ENCODE measurements at regions not wholly inside any gene's neighbourhood (a gene's known extent, or its start where the extent isn't known, plus 50 kb on each side); places are given as distances from the start of the nearest gene placed in this dataset.

DNA sequence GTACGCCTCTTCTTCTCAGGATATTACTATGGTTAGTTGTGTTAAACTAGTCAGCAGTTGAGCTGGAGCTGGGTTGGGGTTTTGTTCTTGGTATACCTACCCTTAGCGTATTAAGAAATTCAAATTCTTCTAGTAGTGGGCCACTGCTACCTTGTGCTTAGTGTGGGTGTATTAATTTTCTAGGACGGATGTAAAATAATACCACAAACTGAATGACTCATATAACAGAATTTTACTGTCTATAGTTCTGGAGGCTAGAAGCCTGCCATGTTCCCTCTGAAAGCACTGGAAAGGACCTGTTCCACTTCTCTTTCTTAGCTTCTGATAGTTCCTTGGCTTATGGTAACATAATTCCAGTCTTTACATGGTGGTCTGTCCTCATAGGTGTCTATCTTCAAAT is 1274.7 kb downstream of the ADGRL3 start:
- no peak overlapping the region for H2AFZ ChIP-seq (ENCODE audit: low read length)
- no peak overlapping the region for H4K8ac ChIP-seq (replicated peaks; ENCODE audit: insufficient read length, low read depth, low read length)
- H4K91ac ChIP-seq (ENCODE audit: insufficient read length, low read depth, low read length) = no peak overlapping the region
- Mint-ChIP-seq H3K4me3 (no peak overlapping the region), H3K9me3 (no peaks in the 10 kb centered on the region), H3K27me3 (ENCODE audit: low read depth) (no peaks in the 10 kb centered on the region), H3K27ac (no peak overlapping the region; a peak in 1 of 7 replicates), H3K36me3 (ENCODE audit: insufficient read depth in 1 of 3, low read depth in 3 of 3) (no peaks in the 10 kb centered on the region), H3K4me1 (no peaks in the 10 kb centered on the region)
- no peak for DNase-seq
- H3K27me3 ChIP-seq (ENCODE audit: insufficient read depth, low read length) = no peaks in the 10 kb centered on the region
- no peaks in the 10 kb centered on the region for H3K79me2 ChIP-seq (ENCODE audit: insufficient read depth, low read length)
- no peak overlapping the region for H3T11ph ChIP-seq (ENCODE audit: low read length)
- H2BK20ac ChIP-seq (ENCODE audit: low read depth, low read length, poor library complexity, severe bottlenecking) = no peak overlapping the region
- H3K4ac ChIP-seq (ENCODE audit: low read depth, low read length) = no peak overlapping the region
- H3K4me1 ChIP-seq (ENCODE audit: insufficient read depth, low read length) = no peaks in the 10 kb centered on the region
- no peak overlapping the region for H2BK15ac ChIP-seq (ENCODE audit: low read depth, low read length)
- TF ChIP-seq, protein P1, sequence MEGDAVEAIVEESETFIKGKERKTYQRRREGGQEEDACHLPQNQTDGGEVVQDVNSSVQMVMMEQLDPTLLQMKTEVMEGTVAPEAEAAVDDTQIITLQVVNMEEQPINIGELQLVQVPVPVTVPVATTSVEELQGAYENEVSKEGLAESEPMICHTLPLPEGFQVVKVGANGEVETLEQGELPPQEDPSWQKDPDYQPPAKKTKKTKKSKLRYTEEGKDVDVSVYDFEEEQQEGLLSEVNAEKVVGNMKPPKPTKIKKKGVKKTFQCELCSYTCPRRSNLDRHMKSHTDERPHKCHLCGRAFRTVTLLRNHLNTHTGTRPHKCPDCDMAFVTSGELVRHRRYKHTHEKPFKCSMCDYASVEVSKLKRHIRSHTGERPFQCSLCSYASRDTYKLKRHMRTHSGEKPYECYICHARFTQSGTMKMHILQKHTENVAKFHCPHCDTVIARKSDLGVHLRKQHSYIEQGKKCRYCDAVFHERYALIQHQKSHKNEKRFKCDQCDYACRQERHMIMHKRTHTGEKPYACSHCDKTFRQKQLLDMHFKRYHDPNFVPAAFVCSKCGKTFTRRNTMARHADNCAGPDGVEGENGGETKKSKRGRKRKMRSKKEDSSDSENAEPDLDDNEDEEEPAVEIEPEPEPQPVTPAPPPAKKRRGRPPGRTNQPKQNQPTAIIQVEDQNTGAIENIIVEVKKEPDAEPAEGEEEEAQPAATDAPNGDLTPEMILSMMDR (conservative IDR thresholded peaks at IDR 0.05) = no peak
- H3K9me3 ChIP-seq (ENCODE audit: control insufficient read depth, low read depth, low read length) = no peaks in the 10 kb centered on the region
- no peak overlapping the region for H2BK5ac ChIP-seq (ENCODE audit: insufficient read length, low read length)
- H3K23me2 ChIP-seq (ENCODE audit: insufficient read length, low read depth, low read length, poor library complexity, severe bottlenecking) = no peaks in the 10 kb centered on the region
- no peak overlapping the region for H3K14ac ChIP-seq (ENCODE audit: insufficient read depth, low read length)
- H3K9ac ChIP-seq (ENCODE audit: extremely low read depth, insufficient read length, low read length) = no peak overlapping the region
- no peak overlapping the region for H3K23ac ChIP-seq (ENCODE audit: insufficient read length, low read depth, low read length)
- H2BK120ac ChIP-seq (ENCODE audit: low read depth, low read length, poor library complexity, severe bottlenecking) = no peak overlapping the region
- H2AK5ac ChIP-seq (ENCODE audit: insufficient read length, low read length) = no peak overlapping the region
- H3K56ac ChIP-seq (ENCODE audit: insufficient read length, low read depth, low read length) = no peak overlapping the region
- no peak overlapping the region for H3K4me2 ChIP-seq (ENCODE audit: insufficient read depth, insufficient read length, low read length)
- H3K79me1 ChIP-seq (ENCODE audit: insufficient read depth, low read depth, low read length, poor library complexity, severe bottlenecking) = no peaks in the 10 kb centered on the region
- WGBS (ENCODE audit: extremely low coverage, insufficient read length, low lambda C conversion rate) = no CpG with 5 or more reads among the region's 3 CpGs
- H4K5ac ChIP-seq (ENCODE audit: insufficient read length, low read depth, low read length) = no peak overlapping the region
- H3K27ac ChIP-seq (ENCODE audit: insufficient read length, low read depth, low read length) = no peak overlapping the region
- H4K20me1 ChIP-seq (ENCODE audit: control insufficient read depth, insufficient read depth, insufficient read length) = no peaks in the 10 kb centered on the region
- no peak overlapping the region for H3K18ac ChIP-seq (ENCODE audit: insufficient read length, low read depth, low read length)
- H2BK12ac ChIP-seq (ENCODE audit: insufficient read length, low read depth, low read length) = no peak overlapping the region

All from H9 (cell line).